Esophagus (tissue), 2 donors: ENCODE measurements at regions not wholly inside any gene's neighbourhood (a gene's known extent, or its start where the extent isn't known, plus 50 kb on each side); places are given as distances from the start of the nearest gene placed in this dataset.
"Not testable (repeated sequence)": the region's sequence is repeated elsewhere in the genome, so short reads cannot be mapped to it uniquely, and the experiment has no call there.

Experiments
- H3K27ac ChIP-seq, 2 donors: one replicate each; pipeline ENCODE4 v1.5.1; 2013; ENCODE audit warnings: low read depth in 2 of 2, mild to moderate bottlenecking in 2 of 2, inconsistent platforms in 1 of 2, low read length in 1 of 2, moderate library complexity in 1 of 2
- H3K27me3 ChIP-seq, 2 donors: one replicate each; pipeline ENCODE4 v1.6.1; 2013; ENCODE audit warnings: low read length in 2 of 2, control low read depth in 1 of 2, mild to moderate bottlenecking in 1 of 2; ENCODE audit not compliant: insufficient read depth in 2 of 2, control insufficient read depth in 1 of 2
- H3K36me3 ChIP-seq, 2 donors: one replicate each; pipeline ENCODE4 v1.6.1; 2013; ENCODE audit warnings: low read length in 1 of 2; ENCODE audit not compliant: control insufficient read depth in 2 of 2, insufficient read depth in 2 of 2
- H3K4me1 ChIP-seq, 2 donors: one replicate each; pipeline ENCODE4 v1.6.1; 2013; ENCODE audit warnings: low read length in 1 of 2; ENCODE audit not compliant: control insufficient read depth in 2 of 2, insufficient read depth in 2 of 2
- H3K4me3 ChIP-seq, 2 donors: one replicate each; pipeline ENCODE4 v1.5.1; 2013; ENCODE audit warnings: low read length in 2 of 2, mild to moderate bottlenecking in 2 of 2, low read depth in 1 of 2, moderate library complexity in 1 of 2
- H3K9me3 ChIP-seq, 2 donors: one replicate each; pipeline ENCODE4 v1.6.1; 2013; ENCODE audit warnings: mild to moderate bottlenecking in 2 of 2, low read depth in 1 of 2, low read length in 1 of 2, moderate library complexity in 1 of 2; ENCODE audit not compliant: control insufficient read depth in 2 of 2, insufficient read depth in 1 of 2
- WGBS, 2 donors: extraction: QIAGEN DNeasy Blood & Tissue Kit; methylation state at CpG; one replicate each; pipeline ENCODE4 v1.1.7; 2013; 5-methylcytosine and 5-hydroxymethylcytosine counted together
- donor health status: healthy with polysubstance abuse.
- donor health status: Bipolar disorder and iron deficiency.

DNA sequence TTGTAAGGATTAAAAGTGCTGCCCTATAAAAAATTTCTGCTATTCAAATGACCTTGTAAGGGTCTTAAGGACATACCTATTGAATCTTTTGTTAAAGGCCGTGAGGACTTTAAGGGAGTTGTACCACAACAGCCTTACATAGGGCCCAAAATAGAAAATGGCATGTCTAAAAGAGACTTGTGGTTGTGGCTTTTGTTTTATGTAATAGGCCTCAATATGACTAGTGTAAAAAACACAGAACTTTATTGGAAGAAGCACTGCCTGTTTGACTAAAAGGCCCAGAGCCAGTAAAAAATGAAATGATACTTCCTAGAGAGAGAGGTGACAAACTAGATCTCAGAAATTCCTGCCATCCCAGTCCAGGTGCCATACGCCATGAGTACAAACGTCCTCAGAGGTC lies 286.6 kb downstream of the SEMA3D start:
- H3K9me3 ChIP-seq = no peaks in the 10 kb centered on the region
- H3K27ac ChIP-seq = no peak overlapping the region
- WGBS, 2 donors = 65 to 84% methylated on average over 3 of the region's 3 CpGs
- H3K27me3 ChIP-seq = no peaks in the 10 kb centered on the region
- no peaks in the 10 kb centered on the region for H3K36me3 ChIP-seq
- H3K4me1 ChIP-seq = no peaks in the 10 kb centered on the region
- no peak overlapping the region for H3K4me3 ChIP-seq

DNA sequence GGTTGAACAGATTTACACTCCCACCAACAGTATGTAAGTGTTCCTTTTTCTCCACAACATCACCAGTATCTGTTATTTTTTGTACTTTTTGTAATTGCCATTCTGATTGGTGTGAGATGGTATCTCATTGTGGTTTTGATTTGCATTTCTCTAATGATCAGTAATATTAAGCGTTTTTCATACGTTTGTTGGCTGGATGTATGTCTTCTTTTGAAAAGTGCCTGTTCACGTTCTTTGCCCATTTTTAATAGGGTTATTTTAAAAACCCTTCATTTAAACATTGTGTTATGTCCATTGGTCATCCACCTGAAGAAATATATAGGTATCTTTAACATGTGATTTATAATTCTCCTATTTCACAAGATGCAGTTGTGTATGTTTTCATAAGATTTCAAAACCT lies 291.3 kb downstream of the SEMA3D start:
- Histone ChIP-seq H3K4me3 (no peak overlapping the region), H3K27ac (no peak overlapping the region), H3K9me3 (no peaks in the 10 kb centered on the region), H3K27me3 (no peaks in the 10 kb centered on the region), H3K36me3 (no peaks in the 10 kb centered on the region), H3K4me1 (no peaks in the 10 kb centered on the region)
- WGBS, 2 donors = 92% methylated on average over 3 of the region's 3 CpGs

DNA sequence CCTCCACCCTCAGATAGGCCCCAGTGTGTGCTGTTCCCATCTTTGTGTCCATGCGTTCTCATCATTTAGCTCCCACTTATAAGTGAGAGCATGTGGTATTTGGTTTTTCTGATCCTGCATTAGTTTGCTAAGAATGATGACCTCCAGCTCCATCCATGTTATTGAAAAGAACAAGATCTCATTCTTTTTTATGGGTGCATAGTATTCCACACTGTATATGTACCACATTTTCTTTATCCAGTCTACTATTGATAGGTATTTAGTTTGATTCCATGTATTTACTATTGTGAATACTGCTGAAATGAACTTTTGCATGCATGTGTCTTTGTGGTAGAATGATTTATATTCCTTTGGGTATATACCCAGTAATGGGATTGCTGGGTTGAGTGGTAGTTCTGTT lies 303.3 kb downstream of the SEMA3D start:
- H3K36me3 ChIP-seq, H3K9me3 ChIP-seq, H3K4me1 ChIP-seq, H3K27me3 ChIP-seq, H3K27ac ChIP-seq, H3K4me3 ChIP-seq: not testable (repeated sequence)
- WGBS, 2 donors = 91 to 100% methylated on average over 1 of the region's 1 CpG

DNA sequence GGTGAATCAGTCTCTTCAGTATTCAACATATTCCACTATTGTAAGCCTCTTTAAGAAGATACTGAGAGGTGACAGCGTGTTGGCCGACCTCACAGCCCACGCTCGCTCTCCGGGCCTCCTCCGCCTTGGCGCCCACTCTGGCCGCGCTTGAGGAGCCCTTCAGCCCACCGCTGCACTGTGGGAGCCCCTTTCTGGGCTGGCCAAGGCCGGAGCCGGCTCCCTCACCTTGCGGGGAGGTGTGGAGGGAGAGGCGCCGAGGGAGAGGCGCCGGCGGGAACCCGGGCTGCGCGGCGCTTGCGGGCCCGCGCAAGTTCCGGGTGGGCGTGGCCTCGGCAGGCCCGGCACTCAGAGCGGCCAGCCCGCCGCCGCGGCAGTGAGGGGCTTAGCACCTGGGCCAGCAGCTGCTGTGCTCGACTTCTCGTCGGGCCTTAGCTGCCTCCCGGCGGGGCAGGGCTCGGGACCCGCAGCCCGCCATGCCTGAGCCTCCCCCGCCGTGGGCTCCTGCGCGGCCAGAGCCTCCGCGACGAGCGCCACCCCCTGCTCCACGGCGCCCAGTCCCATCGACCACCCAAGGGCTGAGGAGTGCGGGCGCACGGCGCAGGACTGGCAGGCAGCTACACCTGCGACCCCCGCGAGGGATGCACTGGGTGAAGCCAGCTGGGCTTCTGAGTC lies 306.4 kb downstream of the SEMA3D start:
- not testable (repeated sequence) for H3K4me1 ChIP-seq, H3K9me3 ChIP-seq, H3K27me3 ChIP-seq, H3K36me3 ChIP-seq, H3K4me3 ChIP-seq, H3K27ac ChIP-seq
- 97 to 98% methylated on average over 37 to 60 of the region's 60 CpGs for WGBS, 2 donors

DNA sequence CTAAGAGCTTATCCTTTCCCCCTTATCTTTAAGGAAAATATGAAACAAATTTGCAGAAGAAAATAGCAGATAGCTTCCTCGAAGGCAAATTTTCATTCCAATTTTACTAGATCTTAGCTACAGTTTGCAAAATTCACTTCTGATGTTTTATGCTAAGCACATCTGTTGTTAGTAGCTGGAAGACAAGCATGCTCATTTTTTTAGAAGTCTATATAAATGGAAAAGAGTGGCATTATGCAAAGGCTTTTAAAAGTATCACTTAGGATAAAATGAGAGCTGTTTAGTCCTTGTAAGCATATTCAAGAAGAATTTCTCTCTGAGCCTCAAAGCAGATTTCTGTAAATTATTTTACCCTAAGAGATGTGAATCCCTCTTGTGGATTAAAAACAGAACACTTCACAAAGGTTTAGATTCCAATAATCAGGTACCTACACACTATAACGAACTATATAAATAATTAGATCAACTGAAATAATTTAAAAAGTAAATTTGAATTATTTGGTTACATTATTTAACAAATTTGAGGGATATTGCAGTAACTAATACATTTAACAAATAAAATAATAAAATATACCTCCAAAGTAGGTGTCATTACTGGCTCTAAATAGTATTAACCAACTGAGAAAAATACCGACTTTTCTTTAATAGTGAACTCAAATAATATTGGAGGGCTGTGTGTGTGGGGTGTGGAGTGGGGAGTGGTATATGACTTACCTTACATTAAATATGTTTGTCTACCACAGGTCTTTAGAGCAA lies 307.1 kb downstream of the SEMA3D start:
- Histone ChIP-seq H3K36me3 (no peaks in the 10 kb centered on the region), H3K4me3 (no peak overlapping the region), H3K9me3 (peaks cover 0 to 4% of the 10 kb centered on the region in 2 donors), H3K4me1 (no peaks in the 10 kb centered on the region), H3K27me3 (no peaks in the 10 kb centered on the region), H3K27ac (no peak overlapping the region)
- WGBS, 2 donors = 78 to 83% methylated on average over 3 of the region's 3 CpGs

DNA sequence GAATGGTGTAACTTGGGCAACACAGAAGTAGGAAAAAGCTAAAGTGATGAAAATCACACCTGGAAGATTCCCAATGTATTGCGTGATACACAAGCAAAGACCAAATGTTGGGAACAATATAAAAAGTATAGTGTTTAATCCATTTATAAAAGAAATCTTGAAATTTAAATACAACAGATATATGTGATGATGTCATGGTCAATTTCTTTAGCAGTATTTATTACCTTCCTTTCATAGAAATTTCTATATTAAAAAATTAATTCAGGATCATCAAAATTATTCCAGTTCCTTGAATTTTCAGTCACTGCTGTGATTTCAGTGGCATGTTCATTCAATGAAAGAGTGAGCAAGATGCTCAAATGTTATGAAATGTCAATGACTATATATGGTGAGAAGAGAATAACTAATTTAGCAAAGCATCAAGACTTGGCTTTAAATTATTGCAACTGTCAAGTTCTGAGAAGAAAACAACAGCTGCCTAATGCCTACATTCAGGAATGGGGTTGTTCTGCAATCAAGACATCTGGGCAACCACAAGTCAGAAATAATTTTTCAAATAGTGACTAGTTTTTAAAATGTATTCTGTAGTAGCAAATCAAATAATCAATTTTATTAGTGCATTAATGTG lies 308.8 kb downstream of the SEMA3D start:
- 92 to 100% methylated on average over 1 of the region's 1 CpG for WGBS, 2 donors
- no peaks in the 10 kb centered on the region for H3K27me3 ChIP-seq
- no peaks in the 10 kb centered on the region for H3K4me1 ChIP-seq
- H3K4me3 ChIP-seq = no peak overlapping the region
- no peak overlapping the region for H3K27ac ChIP-seq
- peaks cover 0 to 4% of the 10 kb centered on the region in 2 donors for H3K9me3 ChIP-seq
- H3K36me3 ChIP-seq = no peaks in the 10 kb centered on the region

DNA sequence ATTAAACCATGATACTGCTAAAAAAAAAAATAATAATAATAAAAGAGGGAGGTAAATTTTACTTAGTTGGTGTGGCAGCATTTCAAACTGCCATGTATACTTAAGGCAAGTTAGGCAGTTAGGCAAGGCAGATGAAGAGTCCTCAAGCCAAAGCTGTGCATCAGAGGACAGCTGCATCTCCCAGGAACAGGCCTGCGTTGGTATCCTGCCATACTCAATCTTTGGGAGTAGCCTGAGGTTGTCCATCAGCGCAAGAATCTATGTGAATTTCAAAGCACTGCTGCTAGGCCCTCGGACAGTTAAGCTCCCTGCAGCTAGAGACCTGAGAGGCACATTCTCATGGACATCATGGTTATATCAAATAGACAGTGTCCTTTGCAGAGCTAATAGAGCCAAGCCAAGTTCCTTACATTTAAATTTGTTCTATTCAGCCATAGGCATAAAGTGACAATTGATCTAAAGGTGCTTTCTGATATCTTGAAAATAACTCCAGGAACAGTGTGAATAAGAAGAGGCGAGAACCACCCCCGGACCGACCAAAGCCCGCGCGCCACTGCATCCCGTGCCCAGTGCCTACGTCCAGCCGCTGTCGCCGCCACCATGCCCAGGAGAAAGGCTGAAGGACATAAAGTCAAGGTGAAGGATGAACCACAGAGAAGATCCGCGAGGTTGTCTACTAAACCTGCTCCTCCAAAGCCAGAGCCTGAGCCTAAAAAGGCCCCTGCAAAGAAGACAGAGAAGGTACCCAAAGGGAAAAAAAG lies 310.6 kb downstream of the SEMA3D start:
- H3K4me3 ChIP-seq = no peak overlapping the region
- H3K36me3 ChIP-seq = no peaks in the 10 kb centered on the region
- H3K27ac ChIP-seq = no peak overlapping the region
- H3K4me1 ChIP-seq = no peaks in the 10 kb centered on the region
- WGBS, 2 donors = 93 to 95% methylated on average over 16 of the region's 16 CpGs
- H3K27me3 ChIP-seq = no peaks in the 10 kb centered on the region
- H3K9me3 ChIP-seq = peaks cover 0 to 4% of the 10 kb centered on the region in 2 donors

DNA sequence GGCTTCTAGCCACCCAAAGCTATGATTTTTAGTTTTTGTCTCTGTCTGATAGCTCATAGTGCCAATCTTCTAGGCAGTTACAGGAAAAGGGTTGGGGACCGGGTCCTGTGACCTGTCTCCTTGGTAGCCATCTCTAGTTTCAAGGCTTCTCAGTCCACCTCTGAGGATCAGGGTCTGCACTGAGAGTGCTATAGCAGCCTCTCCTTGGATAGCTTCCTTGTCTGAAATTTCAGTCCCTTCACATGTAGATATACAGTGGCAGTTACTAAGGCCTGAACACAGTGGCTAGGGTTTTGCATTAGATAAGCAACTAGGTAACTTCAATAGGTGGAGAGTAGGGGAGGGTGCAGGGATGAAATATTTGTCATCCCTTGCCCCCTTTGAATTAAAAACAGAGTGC lies 321.3 kb downstream of the SEMA3D start:
- H3K27me3 ChIP-seq = no peaks in the 10 kb centered on the region
- WGBS, 2 donors = 92 to 96% methylated on average over 1 of the region's 1 CpG

DNA sequence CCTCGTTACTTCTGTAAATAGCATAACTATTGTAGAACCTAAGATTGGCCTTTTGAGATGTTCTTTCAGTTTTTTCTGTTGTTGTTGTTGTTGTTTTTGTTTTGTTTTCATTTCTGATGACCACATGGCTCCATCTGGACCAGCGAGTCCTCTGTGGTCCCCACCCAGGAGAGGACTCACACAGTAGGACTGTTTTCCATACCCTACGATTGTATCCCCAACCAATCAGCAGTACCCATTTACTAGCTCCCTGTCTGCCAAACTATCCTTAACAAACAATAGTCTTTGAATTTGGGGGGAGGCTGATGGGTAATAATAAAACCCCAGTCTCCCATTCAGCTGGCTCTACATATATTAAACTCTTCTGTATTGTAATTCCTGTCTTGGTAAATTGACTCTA lies 329.5 kb downstream of the SEMA3D start:
- Histone ChIP-seq H3K27me3 (no peaks in the 10 kb centered on the region), H3K36me3 (no peaks in the 10 kb centered on the region), H3K27ac (no peak overlapping the region), H3K9me3 (no peaks in the 10 kb centered on the region), H3K4me1 (no peaks in the 10 kb centered on the region), H3K4me3 (no peak overlapping the region)
- 87 to 90% methylated on average over 3 of the region's 3 CpGs for WGBS, 2 donors

More for the DNA sequence above, 321.3 kb downstream of the SEMA3D start:
- no peaks in the 10 kb centered on the region for H3K36me3 ChIP-seq
- H3K4me1 ChIP-seq = no peaks in the 10 kb centered on the region
- H3K27ac ChIP-seq = no peak overlapping the region
- no peak overlapping the region for H3K4me3 ChIP-seq
- H3K9me3 ChIP-seq = no peaks in the 10 kb centered on the region
